Inflammatory macrophage (primary cell): ENCODE measurements at regions not wholly inside any gene's neighbourhood (a gene's known extent, or its start where the extent isn't known, plus 50 kb on each side); places are given as distances from the start of the nearest gene placed in this dataset.

Experiments
- DNase-seq, 2 donors: peaks; one replicate each; pipeline ENCODE4 v3.0.0-alpha.2; 2020 to 2022

DNA sequence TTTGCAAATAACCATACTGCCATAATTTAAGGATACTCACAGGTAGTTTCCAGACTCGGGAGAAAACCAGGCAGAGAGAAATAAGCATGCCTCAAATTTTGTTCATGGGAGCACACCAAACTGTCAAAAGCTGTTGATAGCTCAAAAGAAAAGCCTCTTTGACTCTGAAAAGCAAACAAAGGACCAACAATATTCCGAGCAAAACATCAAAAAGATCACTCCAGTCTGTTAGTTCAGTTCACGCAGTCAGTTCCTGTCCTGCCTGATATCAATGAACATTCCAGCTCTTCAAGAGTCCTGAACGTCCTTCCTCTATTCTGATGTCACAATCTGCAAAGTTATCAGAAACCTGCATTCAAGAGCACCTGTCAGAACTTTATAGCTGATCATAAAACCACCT is 78.7 kb downstream of the RRM2 start:
- DNase-seq: no peak

DNA sequence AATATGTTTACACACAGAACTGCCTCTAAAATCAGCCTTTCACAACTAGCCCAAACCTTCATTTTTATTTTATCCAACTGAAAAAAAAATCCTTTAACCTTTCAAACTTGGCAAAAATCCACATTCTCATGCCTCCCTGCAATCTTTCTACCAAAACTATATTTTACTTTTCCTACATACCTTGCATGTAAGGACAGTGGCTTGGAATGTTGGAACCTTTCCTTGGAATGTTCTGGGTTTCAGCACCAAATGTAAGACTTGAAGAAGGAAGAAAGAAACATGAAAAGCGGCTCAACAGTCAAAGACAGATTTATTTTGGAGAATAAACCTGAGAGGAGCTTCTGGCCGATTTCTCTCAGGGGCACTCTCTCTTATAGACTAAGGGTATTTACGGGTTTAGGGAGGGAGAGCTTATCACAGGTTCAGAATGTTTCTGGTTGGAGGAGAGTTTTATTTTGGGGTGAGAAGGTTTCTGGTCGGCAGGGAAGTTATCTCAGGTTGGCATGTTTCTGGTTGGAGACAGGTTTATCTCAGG is 79.7 kb downstream of the RRM2 start:
- no peak for DNase-seq

DNA sequence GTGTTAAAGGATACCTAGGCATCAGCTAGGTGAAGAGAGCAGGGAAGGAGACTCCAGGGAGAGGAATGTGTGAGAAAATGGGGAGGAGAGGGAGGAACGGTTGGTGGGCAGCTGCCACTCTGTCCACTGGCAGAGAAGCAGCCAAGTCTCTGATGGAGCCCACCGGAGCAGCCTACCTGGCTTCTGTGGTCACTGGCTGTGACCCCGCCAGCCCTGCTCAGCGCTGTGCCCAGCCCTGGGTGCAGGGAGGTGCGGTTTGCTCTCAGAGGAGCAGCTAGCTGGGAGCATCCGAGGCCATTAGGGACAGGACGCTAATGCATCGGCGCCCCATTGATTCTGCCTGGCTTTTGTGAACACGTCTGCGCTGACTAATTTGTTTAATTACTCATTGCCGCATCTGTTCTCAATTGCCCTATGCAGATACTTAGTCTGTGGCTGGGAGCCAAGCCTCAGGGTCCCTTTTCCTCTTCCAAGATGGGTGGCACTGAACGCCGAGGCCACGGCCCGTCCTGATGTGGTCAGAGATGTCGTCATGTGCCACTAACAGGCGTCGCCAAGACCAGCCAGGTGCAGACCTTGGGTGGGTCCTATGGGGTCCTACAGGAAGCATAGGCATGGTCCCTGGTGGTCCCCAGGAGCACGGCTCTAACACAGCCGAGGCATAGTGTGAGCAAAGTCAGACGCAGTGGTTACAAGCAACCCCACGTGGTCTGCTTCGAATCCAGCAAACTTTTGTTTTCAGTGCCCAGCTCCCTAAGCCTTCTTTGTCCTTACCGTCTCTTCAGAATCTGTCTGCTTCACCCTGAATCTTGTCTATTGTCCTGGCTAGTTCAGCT is 82.0 kb downstream of the RRM2 start:
- no peak for DNase-seq

DNA sequence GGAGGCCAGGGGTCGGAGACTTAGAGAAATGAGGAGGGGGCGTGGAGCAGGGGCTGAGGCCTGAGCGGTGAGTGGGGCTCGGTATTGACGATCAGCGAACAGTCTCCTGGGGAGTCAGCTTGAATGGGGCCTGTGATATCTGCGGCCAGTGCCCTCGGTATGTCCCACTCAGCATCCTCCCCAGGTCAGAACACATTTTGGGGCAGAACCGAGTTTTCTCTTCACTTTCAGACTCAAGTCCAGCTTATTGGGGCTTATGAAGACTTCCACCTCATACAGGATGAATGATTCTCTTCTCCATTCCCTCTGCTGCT is 82.6 kb downstream of the RRM2 start:
- DNase-seq: no peak

DNA sequence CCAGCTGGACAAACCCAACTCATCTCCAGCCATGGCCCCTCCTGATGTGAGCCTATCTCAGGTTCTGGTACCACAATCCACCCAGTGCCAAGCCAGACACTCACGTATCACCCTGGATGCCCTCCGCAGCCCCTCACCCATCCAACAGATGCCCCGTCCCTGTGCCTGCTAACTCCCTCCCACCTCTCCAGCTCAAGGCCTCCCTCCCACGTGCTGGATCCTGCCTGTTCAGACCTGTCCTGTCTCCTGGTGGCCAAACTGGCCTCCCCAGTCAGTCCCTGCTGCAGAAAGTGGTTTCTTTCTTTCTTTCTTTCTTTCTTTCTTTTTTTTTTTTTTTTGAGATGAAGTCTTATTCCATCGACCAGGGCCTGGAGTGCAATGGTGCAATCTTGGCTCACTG is 86.2 kb downstream of the RRM2 start:
- DNase-seq: no peak

DNA sequence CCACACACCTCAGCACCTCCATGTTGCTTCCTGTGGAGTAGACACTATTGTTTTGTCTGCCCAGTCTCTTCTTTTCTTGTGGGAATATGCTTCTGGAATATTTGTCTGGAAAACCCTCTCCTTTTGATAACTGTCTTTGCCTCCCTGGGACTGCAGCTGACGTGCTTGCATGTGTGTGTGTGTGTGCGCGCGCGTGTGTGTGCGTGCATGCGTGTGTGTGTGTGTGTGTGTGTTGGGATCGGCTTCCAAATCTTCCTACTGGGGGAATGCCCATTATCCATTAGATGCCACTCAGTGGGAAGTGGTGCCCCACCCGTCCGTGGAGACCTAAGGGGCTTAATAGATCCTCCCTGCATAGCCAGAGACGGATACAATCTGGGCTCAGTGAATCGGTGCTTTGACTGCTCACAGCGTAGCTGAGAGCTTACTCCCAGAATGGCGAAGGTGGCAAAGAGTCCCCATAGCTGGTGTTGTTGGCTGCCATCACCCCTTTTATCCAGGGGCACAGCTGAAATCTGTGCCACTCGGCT is 86.9 kb downstream of the RRM2 start:
- no peak for DNase-seq

DNA sequence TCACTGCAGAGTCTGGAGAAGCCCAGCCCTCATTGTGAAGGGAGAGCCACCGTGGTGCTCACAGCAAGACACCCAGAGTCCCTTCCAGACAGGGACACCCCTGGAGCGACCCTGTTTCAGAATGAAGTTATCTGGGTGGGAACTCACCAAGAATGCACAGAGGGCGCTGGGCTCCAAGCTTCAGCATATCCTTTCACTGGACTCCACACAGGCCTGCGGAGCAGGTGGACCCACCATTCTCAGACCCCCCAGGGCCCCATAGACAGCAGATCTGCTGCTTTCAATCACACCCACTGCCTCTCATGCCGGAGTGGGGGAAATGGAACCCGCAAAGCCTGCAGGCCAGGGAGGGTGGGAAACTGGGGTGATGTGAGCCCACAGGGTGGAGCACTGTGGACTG is 87.8 kb downstream of the RRM2 start:
- DNase-seq: no peak

DNA sequence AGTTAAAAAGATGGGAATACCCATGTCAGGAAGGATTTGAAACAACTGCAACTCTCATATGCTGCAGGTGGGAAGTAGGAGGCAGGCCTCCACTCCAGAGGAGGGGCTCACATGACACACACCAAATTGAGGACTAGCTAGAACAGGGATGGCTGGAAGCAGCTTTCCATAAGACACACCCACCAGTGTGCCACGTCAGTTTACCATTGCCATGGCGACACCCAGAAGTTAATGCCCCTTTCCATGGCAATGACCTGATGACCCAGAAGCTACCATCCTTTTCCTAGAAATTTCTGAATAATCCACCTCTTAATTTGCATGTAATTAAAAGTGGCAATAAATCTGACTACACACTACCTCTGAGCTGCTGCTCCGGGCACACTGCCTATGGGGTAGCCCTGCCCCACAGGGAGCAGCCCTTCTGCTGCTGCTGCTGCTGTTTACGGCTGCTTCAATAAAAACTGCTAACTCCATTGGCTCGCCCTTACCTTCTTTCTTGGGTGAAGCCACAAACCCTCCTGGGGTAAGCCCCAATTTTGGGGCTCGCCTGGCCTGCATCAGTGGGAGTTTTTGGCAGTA is 89.4 kb downstream of the RRM2 start:
- DNase-seq: no peak

DNA sequence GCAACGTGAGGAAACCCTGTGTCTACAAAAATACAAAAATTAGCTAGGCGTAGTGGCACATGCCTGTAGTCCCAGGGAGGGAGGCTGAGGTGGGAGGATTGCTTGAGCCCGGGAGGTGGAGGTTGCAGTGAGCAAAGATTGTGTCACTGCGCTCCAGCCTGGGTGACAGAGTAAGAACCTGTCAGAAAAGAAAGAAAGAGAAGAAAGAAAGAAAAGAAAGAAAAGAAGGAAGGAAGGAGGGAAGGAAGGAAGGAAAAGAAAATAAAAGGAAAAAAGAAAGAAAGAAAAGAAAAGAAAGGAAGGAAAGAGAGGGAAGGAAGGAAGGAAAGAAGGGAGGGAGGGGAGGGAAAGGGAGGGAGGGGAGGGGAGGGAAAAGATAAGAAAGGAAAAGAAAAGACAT is 89.9 kb upstream of the HPCAL1 start:
- no peak for DNase-seq

DNA sequence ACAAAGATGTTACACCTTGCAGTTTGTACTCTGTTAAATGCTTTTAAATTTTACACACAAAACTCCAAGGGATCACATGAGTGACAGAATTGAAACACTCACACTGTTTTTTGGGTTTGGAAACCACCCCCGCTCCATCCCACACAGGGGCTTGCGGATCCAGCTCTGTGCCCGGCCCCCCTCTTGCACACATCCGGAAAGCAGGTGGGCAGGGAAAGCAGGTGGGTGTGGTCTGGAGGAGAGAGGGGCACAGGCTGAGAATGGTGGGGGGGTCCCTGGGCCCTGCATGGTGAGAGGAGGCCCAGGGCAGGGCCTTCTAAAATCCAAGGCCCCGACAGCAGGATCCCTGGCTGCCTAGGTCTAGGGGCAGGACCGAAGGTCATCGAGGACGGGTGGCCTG is 88.5 kb upstream of the HPCAL1 start:
- no peak for DNase-seq

DNA sequence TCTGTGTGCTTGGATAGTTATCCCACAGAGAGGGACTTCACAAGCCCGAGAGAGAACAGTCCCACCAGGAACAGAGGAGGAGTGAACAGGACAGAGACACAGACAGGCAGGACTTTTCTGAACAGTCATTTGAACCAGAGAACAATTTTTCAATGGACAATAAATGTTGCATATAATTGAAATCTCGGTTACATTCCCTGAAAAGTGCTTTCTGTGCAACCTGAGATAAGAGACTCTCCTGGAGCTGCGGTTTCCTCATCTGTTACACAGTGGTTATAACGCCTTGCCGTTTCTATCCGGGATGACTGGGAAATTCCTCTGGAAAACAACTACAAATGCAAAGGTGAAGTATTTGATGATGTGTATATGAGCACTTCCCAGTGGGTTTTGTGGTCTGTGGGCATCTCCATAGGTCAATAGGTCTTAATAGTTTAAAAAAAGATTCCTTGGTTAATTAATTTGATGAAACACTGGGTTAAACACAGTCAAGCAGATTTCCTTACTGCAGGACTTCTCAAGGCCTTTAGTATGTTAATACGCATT is 87.2 kb upstream of the HPCAL1 start:
- no peak for DNase-seq

DNA sequence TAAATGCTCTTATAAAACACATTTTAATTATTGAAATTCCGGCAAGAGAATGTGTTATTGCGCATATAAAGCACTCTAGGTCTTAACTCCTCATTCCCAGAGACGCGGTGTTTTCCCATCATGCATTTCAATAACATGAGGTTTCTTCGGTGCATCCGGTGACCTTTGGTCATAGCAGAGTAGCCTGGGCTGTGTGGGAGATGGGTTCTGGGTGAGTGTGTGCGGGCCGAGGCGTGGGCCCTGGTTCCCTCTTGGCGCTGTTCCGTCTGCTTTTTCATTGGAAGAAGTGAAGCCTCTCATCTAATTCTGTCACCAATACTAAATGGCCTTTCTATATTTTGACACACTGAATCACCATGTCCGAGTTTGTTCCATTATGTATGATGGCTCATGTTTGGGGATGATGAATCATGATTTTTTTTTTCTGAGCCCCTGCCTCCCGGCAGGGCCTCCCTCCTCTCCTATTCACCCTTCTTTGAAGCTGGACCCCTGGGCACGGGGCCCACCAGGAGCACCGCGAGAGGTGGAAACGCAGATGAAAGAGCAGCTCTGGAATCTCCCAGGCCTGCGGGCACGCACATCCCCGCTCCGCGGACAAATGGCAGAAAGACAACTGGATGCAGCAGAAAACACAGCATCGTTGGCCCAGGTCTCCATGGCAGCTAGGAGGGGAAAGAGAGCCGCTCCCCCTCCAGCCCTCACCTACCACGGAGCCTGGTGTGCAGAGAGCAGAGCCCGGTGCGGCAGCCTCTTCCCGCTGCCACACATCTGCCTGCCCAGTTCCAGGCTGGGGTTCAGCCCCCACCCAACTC is 85.8 kb upstream of the HPCAL1 start:
- no peak for DNase-seq

DNA sequence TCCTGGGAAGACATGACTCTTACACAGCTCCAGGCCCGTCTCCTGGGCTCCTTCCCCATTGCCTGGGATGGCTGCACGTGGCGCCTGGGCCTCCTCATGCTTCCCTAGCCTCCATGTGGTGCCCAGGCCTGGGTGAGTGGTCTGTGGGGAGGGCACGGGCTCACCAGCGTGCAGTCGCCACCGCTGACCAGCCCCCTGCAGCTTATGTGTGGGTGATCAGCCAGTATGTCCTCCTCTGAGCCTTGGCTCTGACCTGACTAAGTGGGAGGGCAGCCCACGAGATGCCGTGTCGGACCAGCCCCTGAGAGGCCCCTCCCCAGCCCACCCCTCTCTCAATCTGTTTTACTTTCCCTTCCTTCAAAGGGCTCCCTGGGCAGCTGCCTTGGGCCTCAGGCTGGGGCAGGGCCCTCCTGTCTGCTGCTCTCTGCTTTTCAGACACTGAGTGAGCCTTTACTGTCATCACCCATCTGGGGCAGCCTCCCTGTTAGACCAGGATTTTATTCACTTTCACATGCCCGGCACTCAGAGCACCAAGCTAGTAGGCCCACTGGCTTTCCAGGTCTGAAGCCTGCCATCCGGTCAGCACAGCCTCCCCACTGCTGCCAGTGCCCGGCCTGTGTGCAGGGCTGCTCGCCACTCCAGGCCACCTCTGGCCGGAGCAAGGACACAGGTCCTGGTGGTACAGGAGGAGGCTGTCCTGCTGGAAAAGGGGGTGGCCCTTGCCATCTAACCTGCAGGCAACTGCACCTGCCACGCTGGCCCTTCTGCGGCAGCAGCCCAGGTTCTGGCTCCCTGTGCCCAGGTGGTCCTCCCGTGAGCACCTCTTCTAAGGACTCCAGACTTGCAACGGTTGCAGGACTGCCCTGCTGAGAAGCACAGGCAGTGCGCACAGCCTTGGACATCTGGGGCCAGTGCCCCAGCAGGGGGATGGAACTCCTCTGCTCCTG is 84.9 kb upstream of the HPCAL1 start:
- no peak for DNase-seq

DNA sequence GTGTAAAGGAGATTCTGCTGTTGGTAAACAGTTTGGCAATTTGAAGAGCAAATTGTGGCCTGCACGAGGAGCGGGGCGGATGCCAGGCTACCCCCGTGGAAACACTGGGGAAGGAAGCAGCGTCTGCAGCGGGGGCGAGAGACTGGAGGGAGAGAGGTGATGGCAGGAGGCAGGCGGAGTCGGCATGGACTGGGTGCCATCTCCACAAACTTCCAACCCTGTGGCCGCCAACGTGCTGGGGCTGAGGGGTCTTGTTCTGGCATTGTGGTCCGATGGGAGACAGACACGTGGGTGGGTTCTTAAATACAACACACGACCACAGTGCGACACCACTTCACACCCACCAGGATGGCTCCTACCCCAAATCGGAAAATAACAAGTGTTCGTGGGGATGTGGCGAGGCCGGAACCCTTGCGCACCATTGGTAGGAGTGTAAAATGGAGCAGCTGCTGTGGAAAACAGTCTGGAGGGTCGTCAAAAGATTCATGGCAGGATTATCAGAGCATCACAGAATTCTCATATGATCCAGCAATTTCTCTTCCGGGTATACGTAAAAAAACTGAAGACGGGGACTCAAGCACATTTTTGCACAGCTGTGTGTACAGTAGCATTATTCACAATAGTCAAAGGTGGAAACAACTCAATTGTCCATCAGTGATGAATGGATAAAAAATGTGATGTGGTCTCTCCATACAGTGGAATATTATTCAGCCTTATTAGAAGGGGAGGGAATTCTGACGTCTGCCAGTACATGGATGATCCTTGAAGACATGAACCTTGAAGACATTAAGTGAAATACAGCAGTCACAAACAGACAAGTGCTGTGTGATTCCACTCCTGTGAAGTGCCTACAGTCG is 82.4 kb upstream of the HPCAL1 start:
- DNase-seq: no peak

DNA sequence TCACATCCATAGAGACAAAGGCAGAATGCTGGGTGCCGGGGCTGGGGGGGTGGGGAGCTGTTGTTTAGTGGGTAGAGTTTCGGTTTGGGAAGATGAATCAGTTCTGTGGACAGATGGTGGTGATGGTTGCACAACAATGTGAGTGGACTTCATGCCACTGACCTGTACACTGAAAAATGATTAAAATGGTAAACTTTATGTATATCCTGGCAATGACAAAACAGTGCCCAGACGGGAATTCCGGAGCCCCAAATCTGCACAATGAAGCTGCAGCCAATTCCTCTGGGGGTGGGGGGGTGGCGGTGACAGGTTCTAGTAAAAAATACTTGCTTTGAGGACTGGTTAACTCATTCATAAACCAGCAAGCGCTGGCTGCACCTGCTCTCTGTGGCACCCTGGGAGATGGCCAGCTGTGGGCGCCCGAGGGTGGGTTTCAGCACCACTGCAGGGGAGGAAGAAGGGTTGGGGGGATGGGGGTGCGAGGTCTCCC is 81.8 kb upstream of the HPCAL1 start:
- no peak for DNase-seq

DNA sequence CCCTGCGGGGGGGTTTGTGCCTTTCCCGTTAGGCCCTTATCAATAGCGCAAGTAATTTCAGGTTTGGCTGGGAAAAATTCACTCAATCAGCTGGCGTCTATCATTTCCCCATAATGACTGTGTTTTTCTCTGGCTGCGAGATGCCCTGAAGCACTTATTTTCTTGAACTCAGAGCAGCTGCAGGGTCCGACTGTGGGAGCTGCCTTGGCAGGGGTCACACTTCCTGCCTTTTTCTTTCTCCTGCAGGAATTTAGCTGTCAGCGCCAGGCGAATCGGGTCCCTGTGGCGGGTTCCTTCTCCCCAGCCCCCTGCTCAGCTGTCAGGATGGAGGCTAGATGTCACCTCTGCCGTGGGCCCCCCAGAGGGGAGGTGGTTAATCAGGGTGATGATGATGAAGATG is 81.3 kb upstream of the HPCAL1 start:
- no peak for DNase-seq

DNA sequence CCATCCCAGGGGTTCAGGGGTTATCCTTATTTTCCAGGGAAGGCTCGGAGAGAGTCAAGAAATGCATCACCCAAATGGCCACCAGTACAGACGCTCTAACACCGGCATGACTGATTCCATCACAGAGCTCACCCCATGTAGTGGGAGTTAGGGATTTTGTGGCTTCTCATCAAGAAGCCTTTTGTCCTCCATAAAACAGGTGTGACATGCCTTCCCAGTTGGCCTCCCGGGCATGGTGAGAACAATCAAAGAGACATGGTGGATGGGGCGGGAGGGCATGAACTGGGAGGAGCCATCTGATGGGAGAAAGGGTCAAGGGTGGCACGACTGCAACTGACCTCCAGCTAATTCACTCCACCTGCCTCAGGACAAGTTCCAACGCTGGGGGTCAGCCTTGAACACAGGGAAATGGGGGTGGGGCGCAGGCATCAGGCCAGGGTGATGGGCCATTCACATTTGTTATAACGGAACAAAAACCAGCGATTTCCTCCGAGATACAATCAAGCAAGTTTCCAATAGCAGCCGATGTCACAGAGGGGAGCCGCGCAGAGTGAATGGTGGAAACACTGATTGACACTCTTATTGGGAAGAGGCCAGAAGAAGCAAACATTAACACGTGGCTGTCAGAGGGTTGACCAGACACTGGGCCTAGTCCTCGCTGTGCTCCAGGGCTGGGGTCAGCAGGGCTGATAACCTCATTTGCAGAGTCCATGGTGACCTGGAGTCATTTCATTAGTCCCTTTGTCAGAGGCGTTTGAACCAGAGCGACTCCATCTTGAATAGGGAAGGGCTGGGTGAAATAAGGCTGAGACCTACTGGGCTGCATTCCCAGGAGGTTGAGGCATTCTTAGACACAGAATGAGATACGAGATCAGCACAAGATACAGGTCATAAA is 80.5 kb upstream of the HPCAL1 start:
- no peak for DNase-seq

DNA sequence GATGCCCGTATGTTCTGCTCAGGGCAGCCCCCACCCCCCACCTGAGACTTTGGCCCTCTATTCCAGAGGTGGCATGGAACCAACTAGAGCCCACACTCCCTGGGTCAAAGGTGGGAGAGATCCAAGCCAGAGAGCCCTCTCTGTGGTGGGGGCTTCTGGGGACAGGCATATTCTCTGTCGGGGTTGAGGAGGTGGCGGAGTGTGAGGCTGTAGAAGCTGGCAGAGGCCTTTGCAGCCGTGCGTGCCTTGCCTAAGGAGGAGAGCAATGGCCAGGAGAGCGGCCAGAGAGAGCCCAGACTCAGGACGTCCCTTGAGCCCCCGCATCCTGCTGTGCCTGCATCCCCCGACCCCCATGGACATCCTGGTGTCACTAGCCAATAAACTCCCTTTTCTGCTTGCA is 79.2 kb upstream of the HPCAL1 start:
- DNase-seq: no peak

DNA sequence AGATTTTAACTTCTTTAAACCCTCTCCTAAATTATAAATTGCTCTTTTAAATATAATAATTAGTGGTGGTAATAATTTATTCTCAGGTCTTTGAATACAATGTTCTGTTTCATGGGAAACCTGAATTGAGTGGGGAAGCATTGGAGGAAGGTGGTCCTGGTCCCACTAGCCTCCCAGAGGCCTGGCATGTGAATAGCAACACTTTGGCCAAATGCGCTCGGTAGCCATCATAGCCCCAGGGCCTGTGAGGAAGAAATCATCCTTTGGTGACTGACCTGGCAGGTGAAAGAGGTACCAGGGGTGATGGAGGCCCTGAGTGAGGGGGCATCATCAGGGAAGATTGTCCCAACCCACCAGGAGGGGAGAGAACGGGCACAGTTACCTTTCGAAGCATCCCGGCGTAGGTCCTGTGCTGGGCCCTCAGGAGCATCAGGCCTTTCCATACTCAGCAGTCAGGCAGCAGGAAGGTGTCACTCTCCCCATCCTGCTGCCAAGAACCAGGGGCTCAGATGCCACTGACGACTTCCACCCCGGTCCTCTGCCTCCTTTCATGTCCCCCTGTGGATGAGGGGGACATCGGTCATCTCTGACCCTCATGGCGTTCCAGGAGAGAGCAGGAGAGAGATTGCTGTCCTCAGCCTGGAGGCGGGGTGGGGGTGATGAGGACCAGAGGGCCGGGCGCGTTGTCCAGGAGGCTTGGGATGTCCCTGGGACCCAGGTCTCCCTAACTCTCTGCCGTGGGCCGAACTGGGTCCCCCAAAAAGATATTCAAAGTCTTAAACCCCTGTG is 78.6 kb upstream of the HPCAL1 start:
- no peak for DNase-seq
